MM.1S (cell line): ENCODE measurements at regions not wholly inside any gene's neighbourhood (a gene's known extent, or its start where the extent isn't known, plus 50 kb on each side); places are given as distances from the start of the nearest gene placed in this dataset.

ENCODE experiments used
- CTCF ChIP-seq: fragments of 300-600 bp; sonication (generic); IDR thresholded peaks from 2 replicates; pipeline ENCODE4 v1.5.1; 2016; ENCODE audit warnings: antibody characterized with exemption, low read length, mixed read lengths
- EZH2 ChIP-seq: fragments of 300-600 bp; sonication (generic); optimal IDR thresholded peaks from 2 replicates; pipeline ENCODE3; 2017; ENCODE audit warnings: low read depth, mild to moderate bottlenecking, antibody characterized with exemption, low read length, mixed read lengths

GRCh38 chr18:45155526-45155925 lies 459.8 kb upstream of the SLC14A2 start:
- no peak for TF ChIP-seq CTCF
- TF ChIP-seq EZH2, result no peak
